HG03520 (cell line): ENCODE measurements at regions not wholly inside any gene's neighbourhood (a gene's known extent, or its start where the extent isn't known, plus 50 kb on each side); places are given as distances from the start of the nearest gene placed in this dataset.
"Not testable (repeated sequence)": the region's sequence is repeated elsewhere in the genome, so short reads cannot be mapped to it uniquely, and the experiment has no call there.

Source experiments
- ATAC-seq: cut with Tn5 transposase; IDR thresholded peaks from one replicate; pipeline ENCODE4 v1.9.1; 2021; ENCODE audit warnings: mild to moderate bottlenecking, moderate library complexity; ENCODE audit not compliant: unreplicated experiment

GRCh38 chr16:55059146-55059545, 128.5 kb downstream of the IRX5 start:
- no peak for ATAC-seq

DNA sequence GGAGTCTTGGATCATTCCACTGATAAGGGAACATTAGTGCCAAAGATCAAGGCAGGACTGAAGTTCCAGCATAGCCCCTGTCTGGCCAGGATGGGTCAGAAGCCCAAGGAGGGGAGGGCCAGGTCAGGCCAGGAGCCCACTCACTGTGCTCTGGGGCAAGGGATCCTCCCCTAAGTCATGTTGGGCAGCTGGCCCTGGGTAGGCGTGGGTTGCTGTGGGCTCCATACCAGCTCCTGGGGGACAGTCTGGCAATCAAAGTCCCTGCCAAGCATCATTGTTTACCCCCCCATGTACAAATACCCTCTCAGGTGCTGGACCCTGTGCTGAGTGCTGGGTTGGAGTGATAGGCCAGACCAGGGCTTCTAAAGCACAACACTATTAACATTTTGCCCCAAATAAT, 130.5 kb downstream of the IRX5 start:
- no peak for ATAC-seq

DNA sequence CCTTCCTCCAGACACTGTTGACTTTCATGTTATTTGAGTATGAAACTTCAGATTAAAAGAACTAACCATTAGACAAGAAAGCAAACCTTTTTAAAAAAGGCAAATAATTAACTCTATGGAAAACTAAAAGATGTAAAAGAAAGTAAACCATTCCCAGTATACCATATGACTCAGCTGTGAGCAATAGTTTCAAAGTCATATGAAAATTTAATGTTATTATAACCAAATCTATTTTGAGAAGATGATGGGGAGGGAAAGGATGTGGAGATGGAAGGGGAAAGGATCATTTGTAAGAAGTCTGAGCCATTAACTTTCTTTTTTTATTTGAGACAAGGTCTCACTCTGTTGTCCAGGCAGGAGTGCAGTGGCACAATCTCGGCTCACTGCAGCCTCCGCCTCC, 131.8 kb downstream of the IRX5 start:
- ATAC-seq, result no peak

DNA sequence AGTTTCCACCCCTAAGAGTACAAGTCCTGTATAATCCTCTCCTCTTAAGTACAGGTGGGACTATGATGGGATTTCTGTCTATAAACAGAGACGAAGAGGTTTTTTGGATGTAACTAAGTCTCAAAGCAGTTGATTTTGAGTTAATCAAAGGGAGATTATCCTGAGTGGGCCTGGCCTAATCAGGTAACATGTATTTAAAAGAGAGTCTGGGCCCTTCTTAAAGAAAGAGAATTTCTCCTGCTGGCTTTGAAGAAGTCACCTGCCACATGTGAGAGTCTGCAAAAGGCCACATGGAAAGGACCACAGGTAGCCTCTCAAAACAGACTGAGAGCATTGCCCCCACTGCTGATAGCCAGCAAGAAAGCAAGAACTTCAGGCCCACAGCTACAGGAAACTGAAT, 142.3 kb downstream of the IRX5 start:
- no peak for ATAC-seq

DNA sequence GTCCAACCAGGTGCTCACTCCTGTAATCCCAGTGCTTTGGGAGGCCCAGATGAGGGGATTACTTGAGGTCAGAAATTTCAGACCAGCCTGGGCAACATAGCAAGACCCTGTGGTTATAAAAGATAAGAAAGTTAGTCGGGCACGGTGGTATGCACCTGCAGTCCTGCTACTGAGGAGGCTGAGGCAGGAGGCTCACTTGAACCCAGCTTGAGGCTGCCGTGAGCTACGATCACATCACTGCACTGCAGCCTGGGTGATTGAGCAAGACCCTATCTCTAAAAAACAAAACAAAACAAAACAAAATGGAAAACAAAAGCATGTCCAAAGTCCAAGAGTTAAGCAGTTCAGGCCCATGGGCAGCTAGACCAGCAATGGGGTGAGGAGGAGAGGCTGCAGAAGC, 143.2 kb downstream of the IRX5 start:
- ATAC-seq, result no peak

GRCh38 chr16:55075208-55075607, 144.5 kb downstream of the IRX5 start:
- ATAC-seq, result not testable (repeated sequence)

DNA sequence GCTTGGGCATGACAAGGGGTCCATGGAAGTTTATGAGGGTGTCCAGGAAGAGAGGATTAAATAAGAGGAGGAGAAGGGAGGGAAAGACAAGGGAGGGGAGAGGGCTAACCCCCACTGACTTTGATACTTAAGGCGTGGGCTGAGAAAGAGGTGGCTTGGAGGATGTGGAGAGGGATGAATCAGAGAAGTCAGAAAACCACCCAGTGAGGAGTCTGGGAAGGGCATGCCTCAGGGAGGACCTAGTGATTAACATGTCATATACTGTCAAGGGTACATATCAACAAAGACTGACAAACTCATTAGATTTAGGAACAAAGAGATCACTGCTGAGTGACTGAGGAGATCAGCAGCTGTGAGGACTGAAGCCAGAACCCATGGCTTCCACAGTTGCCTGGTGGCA, 145.4 kb downstream of the IRX5 start:
- ATAC-seq, result no peak

DNA sequence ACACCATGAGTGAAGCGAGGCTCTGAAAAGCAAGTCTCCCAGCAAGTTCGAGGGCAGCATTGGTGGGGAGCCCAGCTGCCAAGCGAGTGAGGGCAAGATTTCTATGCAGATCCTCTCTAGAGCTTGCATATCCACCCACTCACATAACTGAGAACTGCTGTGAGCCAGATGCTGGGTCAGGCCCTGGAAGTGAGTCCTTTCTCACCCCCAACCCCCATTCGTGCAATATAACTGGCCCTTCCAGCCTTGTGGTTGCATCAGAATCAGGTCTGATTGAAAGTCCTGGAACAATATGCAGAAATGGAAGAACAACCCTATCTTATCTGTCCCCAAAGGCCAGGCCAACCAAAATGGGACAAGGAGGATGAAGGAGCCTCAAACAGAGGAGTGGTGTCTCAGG, 146.6 kb downstream of the IRX5 start:
- no peak for ATAC-seq

DNA sequence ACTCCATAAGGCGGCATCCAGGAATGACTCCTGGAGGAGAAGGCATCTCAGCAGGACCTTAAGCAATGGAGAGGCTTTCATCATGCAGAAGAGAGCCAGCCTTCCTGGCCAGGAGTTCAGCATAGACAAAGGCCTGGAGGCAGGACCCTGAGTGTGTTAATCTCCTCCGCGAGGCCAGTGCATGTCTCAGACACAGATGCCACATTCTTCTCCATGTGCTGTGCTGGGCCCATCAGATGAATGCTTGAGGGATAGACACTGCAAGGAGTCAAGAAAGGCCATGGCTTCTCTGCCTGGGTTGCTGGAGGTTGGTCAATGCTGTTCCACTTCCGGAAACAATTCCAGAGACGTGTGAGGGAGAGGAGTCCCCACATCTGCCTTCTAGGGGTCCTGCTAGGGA, 147.5 kb downstream of the IRX5 start:
- no peak for ATAC-seq

- ATAC-seq, result no peak
These were observed 148.2 kb downstream of the IRX5 start for GRCh38 chr16:55078699-55079410.

GRCh38 chr16:55081622-55082590, 151.2 kb downstream of the IRX5 start:
- no peak for ATAC-seq

DNA sequence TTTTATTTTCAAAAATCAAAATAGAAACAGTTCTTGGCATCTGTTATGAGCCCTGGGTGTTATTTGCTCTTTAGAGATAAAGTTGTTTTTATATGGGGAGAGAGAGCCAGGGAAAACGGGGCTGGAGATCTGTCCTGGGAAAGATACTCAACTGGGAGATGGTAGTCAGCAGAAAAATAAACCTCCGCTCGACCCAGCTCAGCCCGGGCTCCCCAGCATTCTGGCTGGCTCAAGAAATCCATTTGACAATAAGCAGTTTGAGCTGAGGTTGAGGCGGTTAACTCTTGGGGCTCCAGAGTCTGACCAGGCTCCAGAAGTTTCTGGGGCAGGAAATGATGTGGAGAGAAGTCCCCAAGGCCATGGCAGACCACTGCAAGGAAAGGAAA, 151.9 kb downstream of the IRX5 start:
- ATAC-seq, result no peak

- no peak for ATAC-seq
These were observed 152.4 kb downstream of the IRX5 start for GRCh38 chr16:55083052-55083451.

DNA sequence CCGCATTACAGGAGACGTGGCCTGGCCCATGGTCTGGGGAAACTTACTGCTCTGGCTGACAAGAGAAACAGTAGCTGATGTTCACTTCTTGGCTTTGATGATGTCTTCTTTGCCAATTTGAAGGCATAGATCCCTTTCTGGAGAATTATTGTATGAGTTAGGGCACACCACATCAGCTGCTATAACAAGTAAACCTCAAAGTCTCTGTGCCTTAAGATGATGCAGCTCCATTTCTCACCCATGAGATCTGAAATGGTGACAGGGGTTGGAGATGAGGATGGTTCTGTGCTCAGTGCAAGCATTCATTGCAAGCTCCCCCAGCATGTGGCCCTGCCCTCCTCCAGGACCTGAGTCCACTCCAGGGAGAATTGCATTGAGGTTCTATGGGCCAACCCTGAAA, 157.4 kb downstream of the IRX5 start:
- ATAC-seq, result no peak

DNA sequence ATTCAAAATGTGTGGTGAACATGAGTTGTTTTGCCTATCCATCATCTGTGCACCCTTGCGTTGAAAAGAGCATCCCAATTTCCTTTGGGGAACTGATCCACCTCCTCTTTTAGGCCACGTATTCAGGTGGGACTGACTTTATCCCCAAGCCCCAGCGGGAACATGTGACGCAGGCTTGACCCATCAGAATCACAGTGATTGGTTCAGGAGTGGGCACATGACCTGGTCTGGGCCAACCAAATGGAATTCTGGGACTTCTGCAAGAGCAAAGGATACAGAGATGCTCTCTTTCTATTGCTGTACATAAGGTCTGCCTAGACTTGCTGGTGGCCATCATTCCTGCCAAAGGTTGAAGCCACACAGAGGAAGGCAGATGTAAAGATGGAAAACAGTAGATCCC, 158.9 kb downstream of the IRX5 start:
- no peak for ATAC-seq

GRCh38 chr16:55091213-55091870, 160.7 kb downstream of the IRX5 start:
- no peak for ATAC-seq

DNA sequence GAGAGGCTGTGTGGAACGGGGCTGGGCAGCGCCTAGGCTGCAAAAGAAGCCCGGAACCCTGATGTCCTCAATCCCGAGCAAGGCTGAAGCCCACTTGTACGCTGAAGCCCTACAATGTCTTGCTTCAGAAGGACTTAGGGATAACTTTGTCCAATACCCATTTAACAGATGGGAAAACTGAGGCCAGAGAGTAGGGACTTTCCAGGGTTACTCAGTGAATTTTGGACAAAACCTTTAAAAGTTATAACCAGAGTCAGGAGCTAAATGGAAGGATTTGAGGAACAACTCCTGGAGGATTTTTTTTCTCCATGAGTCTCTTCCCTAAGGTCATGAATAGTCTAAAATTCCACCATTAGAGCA, 161.2 kb downstream of the IRX5 start:
- no peak for ATAC-seq

DNA sequence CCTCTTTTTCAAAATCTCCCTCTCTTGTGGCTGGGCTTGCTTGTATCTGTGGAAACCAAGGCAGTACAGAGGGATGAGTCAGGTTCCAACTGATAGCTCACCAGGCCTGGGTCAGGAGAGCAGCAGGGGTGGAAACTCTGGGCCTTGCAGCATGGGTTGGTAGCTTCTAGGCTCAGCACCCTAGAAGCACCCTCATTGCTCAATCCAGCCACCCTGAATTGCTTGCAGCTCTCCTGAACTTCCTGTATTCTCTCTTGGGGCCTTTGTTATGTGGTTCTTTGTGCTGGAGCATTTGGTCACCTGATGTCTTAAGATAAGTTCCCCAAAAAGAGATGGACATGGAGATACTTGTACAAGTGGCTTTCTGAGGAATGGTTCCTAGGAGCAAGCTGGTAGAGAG, 169.4 kb downstream of the IRX5 start:
- ATAC-seq, result no peak

GRCh38 chr16:55101026-55101425, 170.4 kb downstream of the IRX5 start:
- ATAC-seq, result no peak

- no peak for ATAC-seq
These were observed 171.4 kb downstream of the IRX5 start for GRCh38 chr16:55102077-55102476.

GRCh38 chr16:55102531-55102930, 171.9 kb downstream of the IRX5 start:
- no peak for ATAC-seq

GRCh38 chr16:55107851-55108250, 177.2 kb downstream of the IRX5 start:
- ATAC-seq, result no peak
